ENCODE measurements at regions not wholly inside any gene's neighbourhood (a gene's known extent, or its start where the extent isn't known, plus 50 kb on each side); places are given as distances from the start of the nearest gene placed in this dataset.

DNA sequence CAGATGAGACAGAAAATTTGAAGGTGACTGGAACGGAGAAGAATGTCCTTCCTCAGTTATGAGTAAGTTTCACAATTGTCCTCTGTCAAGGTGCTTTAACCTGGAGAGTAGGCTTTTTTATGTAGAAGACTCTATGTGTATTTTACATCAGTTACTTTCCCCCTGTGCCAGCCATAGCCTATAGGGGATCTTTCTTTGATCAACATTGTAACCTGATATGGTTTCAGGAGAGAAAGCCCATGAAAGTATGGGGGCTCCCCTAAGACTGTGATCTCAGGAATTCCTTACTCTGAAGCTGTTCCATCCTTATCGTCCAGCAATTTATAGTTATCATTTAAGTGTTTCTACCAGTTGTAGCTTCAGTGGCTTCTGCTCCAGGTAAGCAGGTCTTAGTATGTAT, 1076.3 kb upstream of the EPHA6 start:
- TF ChIP-seq, protein P1, sequence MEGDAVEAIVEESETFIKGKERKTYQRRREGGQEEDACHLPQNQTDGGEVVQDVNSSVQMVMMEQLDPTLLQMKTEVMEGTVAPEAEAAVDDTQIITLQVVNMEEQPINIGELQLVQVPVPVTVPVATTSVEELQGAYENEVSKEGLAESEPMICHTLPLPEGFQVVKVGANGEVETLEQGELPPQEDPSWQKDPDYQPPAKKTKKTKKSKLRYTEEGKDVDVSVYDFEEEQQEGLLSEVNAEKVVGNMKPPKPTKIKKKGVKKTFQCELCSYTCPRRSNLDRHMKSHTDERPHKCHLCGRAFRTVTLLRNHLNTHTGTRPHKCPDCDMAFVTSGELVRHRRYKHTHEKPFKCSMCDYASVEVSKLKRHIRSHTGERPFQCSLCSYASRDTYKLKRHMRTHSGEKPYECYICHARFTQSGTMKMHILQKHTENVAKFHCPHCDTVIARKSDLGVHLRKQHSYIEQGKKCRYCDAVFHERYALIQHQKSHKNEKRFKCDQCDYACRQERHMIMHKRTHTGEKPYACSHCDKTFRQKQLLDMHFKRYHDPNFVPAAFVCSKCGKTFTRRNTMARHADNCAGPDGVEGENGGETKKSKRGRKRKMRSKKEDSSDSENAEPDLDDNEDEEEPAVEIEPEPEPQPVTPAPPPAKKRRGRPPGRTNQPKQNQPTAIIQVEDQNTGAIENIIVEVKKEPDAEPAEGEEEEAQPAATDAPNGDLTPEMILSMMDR (IDR thresholded peaks at IDR 0.05) = no peak
- TF ChIP-seq EZH2 (IDR thresholded peaks at IDR 0.05) = no peak

Measured in neural progenitor cell (in vitro differentiated cells).